Dendritic cell treated with granulocyte-macrophage colony-stimulating factor and Interleukin-4, amounts not matched to agents 40 ng/mL and 50 ng/mL, for 4 days (primary cell): ENCODE measurements at regions not wholly inside any gene's neighbourhood (a gene's known extent, or its start where the extent isn't known, plus 50 kb on each side); places are given as distances from the start of the nearest gene placed in this dataset.
"Not testable (repeated sequence)": the region's sequence is repeated elsewhere in the genome, so short reads cannot be mapped to it uniquely, and the experiment has no call there.

Source experiments
- H3K27ac Mint-ChIP-seq: one replicate; pipeline ENCODE4 v1.8.0; 2022; ENCODE audit warnings: mild to moderate bottlenecking, mixed read lengths
- H3K27me3 Mint-ChIP-seq: one replicate; pipeline ENCODE4 v1.8.0; 2022; ENCODE audit warnings: mild to moderate bottlenecking, mixed read lengths
- H3K36me3 Mint-ChIP-seq: one replicate; pipeline ENCODE4 v1.8.0; 2022; ENCODE audit warnings: low read depth, mixed read lengths
- H3K4me1 Mint-ChIP-seq: one replicate; pipeline ENCODE4 v1.8.0; 2022; ENCODE audit warnings: low read depth, mixed read lengths
- H3K4me3 Mint-ChIP-seq: one replicate; pipeline ENCODE4 v1.8.0; 2022; ENCODE audit warnings: mild to moderate bottlenecking, moderate library complexity, mixed read lengths
- H3K9me3 Mint-ChIP-seq: one replicate; pipeline ENCODE4 v1.8.0; 2022; ENCODE audit warnings: mixed read lengths
- intact Hi-C: fragments of 100-400 bp; cut with micrococcal nuclease; formaldehyde crosslinking; loops from one replicate; pipeline ENCODE4 v1.15.0; 2022

GRCh38 chr5:84961193-84961592 lies 576.5 kb upstream of the EDIL3 start:
- no peak overlapping the region for H3K4me3 Mint-ChIP-seq

DNA sequence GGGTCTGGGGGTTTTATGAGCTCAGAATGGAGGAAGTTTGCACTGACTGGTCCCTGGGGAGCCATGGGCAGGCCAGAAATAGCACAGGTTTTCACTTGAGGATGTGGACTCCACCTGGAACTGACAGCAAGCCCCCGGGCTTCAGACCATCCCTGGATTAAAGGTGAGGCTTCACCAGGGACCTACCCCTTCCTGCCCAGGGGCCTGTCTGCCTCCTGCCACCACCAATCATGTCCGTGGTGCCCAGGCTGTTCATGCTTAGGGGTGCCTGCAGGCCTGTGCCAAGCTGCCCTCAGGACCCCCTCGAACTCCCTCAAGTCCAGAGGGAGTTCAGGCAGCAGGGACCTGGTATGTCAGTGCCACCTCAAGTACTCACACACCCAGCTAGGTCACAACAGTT lies 577.2 kb upstream of the EDIL3 start:
- intact Hi-C loops = no loop called here
- peaks cover 15% of the 10 kb centered on the region for H3K9me3 Mint-ChIP-seq
- H3K27ac Mint-ChIP-seq = no peak overlapping the region
- no peak overlapping the region for H3K4me3 Mint-ChIP-seq
- no peaks in the 10 kb centered on the region for H3K4me1 Mint-ChIP-seq
- H3K27me3 Mint-ChIP-seq = no peaks in the 10 kb centered on the region
- no peaks in the 10 kb centered on the region for H3K36me3 Mint-ChIP-seq

More at GRCh38 chr5:84961193-84961592, 576.5 kb upstream of the EDIL3 start:
- Mint-ChIP-seq H3K36me3 (no peaks in the 10 kb centered on the region), H3K9me3 (peaks cover 15% of the 10 kb centered on the region), H3K4me1 (no peaks in the 10 kb centered on the region), H3K27ac (no peak overlapping the region), H3K27me3 (no peaks in the 10 kb centered on the region)
- intact Hi-C loops = no loop called here

DNA sequence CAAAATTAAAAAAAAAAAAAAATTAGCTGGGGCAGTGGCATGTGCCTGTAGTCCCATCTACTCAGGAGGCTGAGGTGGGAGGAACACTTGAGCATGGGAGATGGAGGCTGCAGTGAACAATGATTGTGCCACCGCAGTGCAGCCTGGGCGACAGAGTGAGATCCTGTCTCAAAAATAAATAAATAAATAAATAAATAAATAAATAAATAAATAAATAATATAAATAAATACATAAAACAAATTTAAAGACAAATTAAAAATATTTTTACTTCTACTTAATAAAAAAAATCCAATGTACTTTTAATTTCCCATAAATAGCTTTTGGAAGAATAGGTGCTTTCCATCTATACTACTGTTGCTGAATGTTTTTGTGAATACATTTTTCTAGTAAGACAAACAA lies 598.4 kb upstream of the EDIL3 start:
- no peaks in the 10 kb centered on the region for H3K4me1 Mint-ChIP-seq
- intact Hi-C loops = no loop called here
- no peak overlapping the region for H3K4me3 Mint-ChIP-seq
- no peaks in the 10 kb centered on the region for H3K9me3 Mint-ChIP-seq
- H3K36me3 Mint-ChIP-seq = no peaks in the 10 kb centered on the region
- no peaks in the 10 kb centered on the region for H3K27me3 Mint-ChIP-seq
- H3K27ac Mint-ChIP-seq = no peak overlapping the region

DNA sequence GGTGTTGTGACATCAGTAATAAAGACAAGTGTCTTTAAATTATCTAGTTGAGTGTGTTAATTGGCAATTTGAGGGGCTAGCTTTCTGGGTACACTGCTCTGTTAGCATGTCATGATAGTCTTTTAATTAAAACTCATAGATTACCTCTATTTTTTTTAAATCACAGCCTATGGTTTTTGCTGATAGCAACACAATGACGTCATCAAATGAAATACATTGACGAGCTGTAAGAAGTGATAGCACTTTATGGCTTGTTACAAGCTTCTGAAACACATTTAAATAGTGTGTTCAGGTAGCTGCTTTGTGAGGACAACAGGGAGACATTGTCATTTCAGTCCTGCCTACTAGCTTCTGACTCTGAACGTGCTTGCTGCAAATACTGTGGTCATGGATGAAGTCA lies 600.5 kb upstream of the EDIL3 start:
- intact Hi-C loops = no loop called here
- Mint-ChIP-seq H3K4me3 (no peak overlapping the region), H3K27ac (no peak overlapping the region), H3K9me3 (no peaks in the 10 kb centered on the region), H3K27me3 (no peaks in the 10 kb centered on the region), H3K36me3 (no peaks in the 10 kb centered on the region), H3K4me1 (no peaks in the 10 kb centered on the region)

DNA sequence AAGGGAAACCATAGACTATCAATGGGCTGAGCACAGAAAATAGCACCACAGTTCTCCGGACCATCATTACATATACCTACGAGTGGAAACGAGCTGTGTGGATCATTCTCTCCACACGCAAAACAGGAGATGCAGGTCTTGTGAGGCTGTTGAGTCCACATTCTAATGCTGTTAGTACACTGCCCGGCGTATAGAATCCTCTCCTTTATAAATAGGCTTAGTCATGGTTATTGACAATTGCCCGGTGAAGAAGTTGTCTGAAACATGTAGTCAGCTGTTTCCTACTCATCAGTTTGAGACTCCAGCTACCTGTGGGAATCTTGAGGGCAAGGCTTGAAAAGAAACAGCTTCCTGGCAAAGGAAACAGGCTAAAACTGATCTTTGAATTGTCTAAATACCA lies 602.0 kb upstream of the EDIL3 start:
- H3K36me3 Mint-ChIP-seq = no peaks in the 10 kb centered on the region
- no peak overlapping the region for H3K4me3 Mint-ChIP-seq
- H3K27me3 Mint-ChIP-seq = no peaks in the 10 kb centered on the region
- H3K27ac Mint-ChIP-seq = no peak overlapping the region
- H3K4me1 Mint-ChIP-seq = no peaks in the 10 kb centered on the region
- H3K9me3 Mint-ChIP-seq = no peaks in the 10 kb centered on the region
- intact Hi-C loops = no loop called here

- Mint-ChIP-seq H3K36me3 (no peaks in the 10 kb centered on the region), H3K9me3 (peaks cover 5% of the 10 kb centered on the region), H3K27ac (no peak overlapping the region), H3K27me3 (no peaks in the 10 kb centered on the region), H3K4me3 (no peak overlapping the region), H3K4me1 (no peaks in the 10 kb centered on the region)
- intact Hi-C loops = no loop called here
These were observed 616.0 kb upstream of the EDIL3 start for GRCh38 chr5:85000671-85001070.

DNA sequence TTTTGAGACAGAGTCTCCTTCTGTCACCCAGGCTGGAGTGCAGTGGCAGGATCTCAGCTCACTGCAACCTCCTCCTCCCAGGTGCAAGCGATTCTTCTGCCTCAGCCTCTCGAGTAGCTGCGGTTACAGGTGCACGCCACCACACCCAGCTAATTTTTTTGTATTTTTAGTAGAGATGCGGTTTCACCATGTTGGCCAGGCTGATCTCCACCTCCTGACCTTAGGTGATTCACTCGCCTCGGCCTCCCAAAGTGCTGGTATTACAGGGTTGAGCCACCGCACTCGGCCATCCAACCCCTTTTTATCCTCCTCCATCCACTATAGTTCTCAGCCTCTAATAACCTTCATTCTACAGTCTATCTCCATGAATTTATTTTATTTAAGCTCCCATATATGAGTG lies 617.3 kb upstream of the EDIL3 start:
- intact Hi-C loops, H3K4me1 Mint-ChIP-seq, H3K27ac Mint-ChIP-seq, H3K4me3 Mint-ChIP-seq, H3K27me3 Mint-ChIP-seq, H3K36me3 Mint-ChIP-seq: not testable (repeated sequence)
- peaks cover 12% of the 10 kb centered on the region for H3K9me3 Mint-ChIP-seq

GRCh38 chr5:85010014-85010562 lies 625.4 kb upstream of the EDIL3 start:
- intact Hi-C loops = no loop called here
- Mint-ChIP-seq H3K4me3 (no peak overlapping the region), H3K36me3 (no peaks in the 10 kb centered on the region), H3K27me3 (no peaks in the 10 kb centered on the region), H3K4me1 (no peaks in the 10 kb centered on the region), H3K27ac (no peak overlapping the region), H3K9me3 (peaks cover 11% of the 10 kb centered on the region)

DNA sequence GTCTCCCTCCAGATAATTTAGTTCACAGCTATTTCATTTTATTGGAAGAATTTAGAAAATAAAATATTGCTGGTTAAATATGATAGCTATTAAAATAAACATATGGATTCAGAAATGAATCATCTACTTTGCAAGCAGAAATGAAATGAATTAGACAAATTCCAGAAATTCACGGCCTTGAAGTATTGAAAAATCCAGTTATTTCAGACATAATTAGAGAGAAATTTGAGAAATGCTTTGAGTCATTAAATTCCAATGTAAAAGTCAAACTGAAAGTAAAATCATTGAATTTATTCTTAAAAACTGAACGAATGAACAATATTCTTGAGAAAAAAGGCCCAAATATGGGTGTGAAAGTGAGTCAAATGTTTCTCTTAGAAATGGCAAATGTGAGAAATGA lies 632.6 kb upstream of the EDIL3 start:
- intact Hi-C loops = no loop called here
- H3K4me3 Mint-ChIP-seq = no peak overlapping the region
- H3K9me3 Mint-ChIP-seq = peaks cover 15% of the 10 kb centered on the region
- no peaks in the 10 kb centered on the region for H3K36me3 Mint-ChIP-seq
- no peak overlapping the region for H3K27ac Mint-ChIP-seq
- no peaks in the 10 kb centered on the region for H3K27me3 Mint-ChIP-seq
- no peaks in the 10 kb centered on the region for H3K4me1 Mint-ChIP-seq

DNA sequence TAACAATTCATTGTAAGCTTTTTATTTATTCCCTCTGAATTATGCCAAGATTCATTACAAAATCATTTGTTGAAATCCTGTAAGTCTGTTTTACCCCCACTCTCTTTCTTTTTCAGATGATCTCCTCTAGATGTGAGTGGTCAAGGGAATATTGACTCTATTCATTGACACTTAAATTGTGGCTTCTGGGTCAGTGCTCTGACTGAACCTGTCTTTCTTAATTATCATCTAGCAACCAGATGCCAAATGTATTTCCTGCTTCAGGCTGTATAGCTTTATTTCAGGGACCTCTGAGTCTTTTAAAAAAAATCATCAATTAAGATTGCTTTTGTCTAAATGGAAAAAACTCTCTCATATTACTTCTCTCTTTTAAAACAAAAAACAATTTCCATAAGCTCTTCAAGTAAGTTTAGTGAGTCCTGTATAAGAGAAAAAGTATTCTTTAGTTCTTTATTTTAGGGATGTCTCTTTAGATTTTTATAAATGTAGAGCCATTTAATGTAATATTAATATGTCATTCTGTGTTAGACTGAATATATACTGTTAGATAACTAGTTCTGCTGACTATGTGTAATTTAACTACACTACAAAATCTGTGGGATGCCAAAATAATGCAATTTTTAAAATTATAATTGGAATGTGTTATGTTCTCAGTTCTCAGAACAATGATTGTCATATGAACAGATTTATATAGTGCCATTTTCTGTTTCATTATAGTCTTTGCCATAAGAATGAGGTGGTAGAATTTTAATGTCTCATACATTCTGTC lies 645.8 kb upstream of the EDIL3 start:
- intact Hi-C loops = no loop called here
- H3K36me3 Mint-ChIP-seq = no peaks in the 10 kb centered on the region
- H3K27me3 Mint-ChIP-seq = no peaks in the 10 kb centered on the region
- no peak overlapping the region for H3K4me3 Mint-ChIP-seq
- no peaks in the 10 kb centered on the region for H3K4me1 Mint-ChIP-seq
- no peak overlapping the region for H3K27ac Mint-ChIP-seq
- no peaks in the 10 kb centered on the region for H3K9me3 Mint-ChIP-seq

- Mint-ChIP-seq H3K36me3 (no peaks in the 10 kb centered on the region), H3K27me3 (no peaks in the 10 kb centered on the region), H3K4me3 (no peak overlapping the region), H3K4me1 (no peaks in the 10 kb centered on the region), H3K27ac (no peak overlapping the region), H3K9me3 (no peaks in the 10 kb centered on the region)
- intact Hi-C loops = loop anchor here (1.0 to 5.0 kb wide), 2 partner anchors 777 to 1332 kb away; no protein-coding TSS in a partner anchor
These were observed 664.3 kb upstream of the EDIL3 start for GRCh38 chr5:85049020-85049419.

DNA sequence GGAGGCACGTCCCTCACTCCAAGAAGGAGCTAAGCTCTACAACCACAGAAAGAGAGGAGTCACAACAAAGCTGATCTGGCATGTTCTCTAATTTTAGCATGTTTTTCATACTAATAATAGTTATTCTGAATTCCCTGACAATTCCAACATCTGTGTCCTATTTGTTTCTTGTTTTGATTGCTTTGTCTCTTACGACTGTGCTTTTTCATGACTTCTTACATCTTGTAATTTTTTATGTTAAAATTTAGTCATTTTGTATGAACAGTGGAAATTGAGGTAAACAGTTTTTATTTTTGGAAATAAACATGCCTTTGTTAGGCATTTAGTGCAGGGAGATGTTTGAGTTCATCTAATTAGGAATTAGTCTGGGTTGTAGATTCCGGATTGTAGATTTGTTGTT lies 668.1 kb upstream of the EDIL3 start:
- intact Hi-C loops = loop anchor here (10.0 kb wide), 1 partner anchor 1128 kb away; no protein-coding TSS in a partner anchor
- Mint-ChIP-seq H3K9me3 (no peaks in the 10 kb centered on the region), H3K4me3 (no peak overlapping the region), H3K27me3 (no peaks in the 10 kb centered on the region), H3K36me3 (no peaks in the 10 kb centered on the region), H3K27ac (no peak overlapping the region), H3K4me1 (no peaks in the 10 kb centered on the region)

- intact Hi-C loops = no loop called here
These were observed 685.3 kb upstream of the EDIL3 start for GRCh38 chr5:85069659-85070640.

GRCh38 chr5:85077581-85077980 lies 692.9 kb upstream of the EDIL3 start:
- no peak overlapping the region for H3K4me3 Mint-ChIP-seq
- H3K36me3 Mint-ChIP-seq = no peaks in the 10 kb centered on the region
- no peaks in the 10 kb centered on the region for H3K9me3 Mint-ChIP-seq
- H3K27ac Mint-ChIP-seq = no peak overlapping the region
- intact Hi-C loops = no loop called here
- H3K27me3 Mint-ChIP-seq = no peaks in the 10 kb centered on the region
- no peaks in the 10 kb centered on the region for H3K4me1 Mint-ChIP-seq

More at GRCh38 chr5:85069659-85070640, 685.3 kb upstream of the EDIL3 start:
- H3K27ac Mint-ChIP-seq = no peak overlapping the region
- no peaks in the 10 kb centered on the region for H3K9me3 Mint-ChIP-seq
- H3K27me3 Mint-ChIP-seq = no peaks in the 10 kb centered on the region
- no peaks in the 10 kb centered on the region for H3K4me1 Mint-ChIP-seq
- H3K36me3 Mint-ChIP-seq = no peaks in the 10 kb centered on the region
- H3K4me3 Mint-ChIP-seq = no peak overlapping the region
